IPS DF 6.9 (cell line): ENCODE measurements at regions not wholly inside any gene's neighbourhood (a gene's known extent, or its start where the extent isn't known, plus 50 kb on each side); places are given as distances from the start of the nearest gene placed in this dataset.

Source experiments
- DNase-seq: peaks from one replicate; pipeline ENCODE4 v3.0.0-alpha.2; 2013; ENCODE audit warnings: low read depth, low spot score
- H3K27ac ChIP-seq: one replicate; pipeline ENCODE4 v1.5.1; 2013; ENCODE audit warnings: low read length, control low read depth
- H3K27me3 ChIP-seq: 2 replicates; pipeline ENCODE4 v1.6.1; 2013; ENCODE audit warnings: mild to moderate bottlenecking, low read length; ENCODE audit not compliant: control insufficient read depth, insufficient read depth
- H3K36me3 ChIP-seq: 2 replicates; pipeline ENCODE4 v1.6.1; 2013; ENCODE audit warnings: low read length; ENCODE audit not compliant: control insufficient read depth, insufficient read depth
- H3K4me1 ChIP-seq: 2 replicates; pipeline ENCODE4 v1.6.1; 2013; ENCODE audit warnings: low read length; ENCODE audit not compliant: control insufficient read depth, insufficient read depth
- H3K4me3 ChIP-seq: 2 replicates; pipeline ENCODE4 v1.5.1; 2013; ENCODE audit warnings: mild to moderate bottlenecking, low read length
- H3K9me3 ChIP-seq: 2 replicates; pipeline ENCODE4 v1.6.1; 2013; ENCODE audit warnings: low read length, inconsistent platforms; ENCODE audit not compliant: control insufficient read depth, insufficient read depth
- WGBS: extraction: QIAGEN DNeasy Blood & Tissue Kit; methylation state at CpG from one replicate; pipeline ENCODE4 v1.1.7; 2013; ENCODE audit warnings: mixed read lengths, missing lambda C conversion rate; ENCODE audit not compliant: insufficient read length, insufficient coverage; 5-methylcytosine and 5-hydroxymethylcytosine counted together

DNA sequence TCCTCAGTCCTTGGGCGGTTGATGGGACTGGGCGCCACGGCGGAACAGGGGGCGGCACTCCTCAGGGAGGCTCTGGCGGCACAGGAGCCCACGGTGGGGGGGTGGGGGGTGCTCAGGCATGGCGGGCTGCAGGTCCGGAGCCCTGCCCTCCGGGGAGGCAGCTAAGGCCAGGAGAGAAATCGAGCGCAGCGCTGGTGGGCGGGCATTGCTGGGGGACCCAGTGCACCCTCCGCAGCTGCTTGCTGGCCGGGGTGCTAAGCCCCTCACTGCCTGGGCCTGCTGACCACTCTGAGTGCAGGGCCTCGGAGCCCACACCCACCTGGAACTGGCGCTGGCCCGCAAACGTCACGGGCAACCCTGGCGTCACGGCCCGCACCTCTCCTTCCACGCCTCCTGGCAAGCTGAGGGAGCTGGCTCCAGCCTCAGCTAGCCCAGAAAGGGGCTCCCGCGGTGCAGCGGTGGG is 164.9 kb upstream of the AGA start:
- no peaks in the 10 kb centered on the region for H3K4me1 ChIP-seq
- H3K9me3 ChIP-seq, result no peaks in the 10 kb centered on the region
- no peak for DNase-seq
- no peak overlapping the region for H3K4me3 ChIP-seq
- no CpG with 5 or more reads among the region's 28 CpGs for WGBS
- no peaks in the 10 kb centered on the region for H3K27me3 ChIP-seq
- peaks cover 2% of the 10 kb centered on the region; the same call in 1 of the 2 replicates for H3K36me3 ChIP-seq
- no peak overlapping the region for H3K27ac ChIP-seq

DNA sequence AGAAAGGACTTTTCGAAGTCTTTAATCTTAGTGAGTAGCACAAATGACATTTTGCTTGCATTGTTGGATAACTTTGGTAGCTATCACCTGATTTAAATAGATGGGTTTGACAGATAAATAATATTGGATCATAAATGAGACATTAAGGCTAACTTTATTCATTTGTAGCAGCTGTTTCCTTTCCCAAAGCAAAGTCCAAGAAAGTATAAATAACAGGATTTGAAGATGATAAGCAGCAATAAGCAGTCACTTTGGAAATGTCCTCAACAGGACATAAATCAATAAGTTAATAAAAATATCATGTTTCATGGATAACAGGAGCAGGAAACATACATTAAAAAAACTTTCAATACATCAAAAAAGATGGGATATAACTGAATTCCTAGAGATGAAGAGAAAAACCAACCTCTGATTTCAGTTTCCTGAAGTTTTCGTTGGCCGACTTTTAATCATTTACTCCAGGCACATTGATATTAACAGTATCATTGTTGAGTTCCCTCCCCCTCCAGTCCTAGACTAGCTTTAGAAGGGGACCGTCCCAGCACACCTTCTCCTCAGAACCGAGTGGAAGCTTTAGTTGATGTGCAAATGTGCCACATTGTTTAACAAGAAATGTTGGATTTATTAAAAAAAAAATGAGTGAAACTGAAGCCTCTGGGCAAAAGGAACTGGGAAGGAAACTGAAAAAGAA is 169.9 kb upstream of the AGA start:
- Histone ChIP-seq H3K36me3 (peaks cover 2% of the 10 kb centered on the region; the same call in 1 of the 2 replicates), H3K27me3 (no peaks in the 10 kb centered on the region), H3K9me3 (no peaks in the 10 kb centered on the region), H3K27ac (no peak overlapping the region), H3K4me1 (no peaks in the 10 kb centered on the region), H3K4me3 (no peak overlapping the region)
- no peak for DNase-seq
- WGBS, result no CpG with 5 or more reads among the region's 5 CpGs

DNA sequence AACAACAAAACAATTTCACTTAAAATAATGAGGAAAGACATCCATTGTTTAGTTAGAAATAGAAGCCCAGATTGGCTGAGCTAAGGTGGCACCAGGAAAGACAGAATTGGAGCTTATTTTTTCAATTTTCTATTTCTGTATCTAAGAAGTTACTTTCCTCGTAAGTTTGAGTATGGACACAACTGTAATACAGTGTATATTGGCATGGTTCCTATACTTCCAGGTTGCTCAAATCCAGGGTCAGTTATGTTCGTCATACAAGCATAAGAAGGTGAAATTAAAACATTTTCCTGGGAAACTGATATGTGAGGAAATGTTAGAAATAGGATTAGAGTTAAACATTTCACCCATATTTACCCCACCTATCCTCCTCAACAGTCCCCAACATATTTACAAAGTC is 170.4 kb upstream of the AGA start:
- H3K27ac ChIP-seq, result no peak overlapping the region
- no peaks in the 10 kb centered on the region for H3K4me1 ChIP-seq
- WGBS, result no CpG with 5 or more reads among the region's 2 CpGs
- DNase-seq, result no peak
- no peaks in the 10 kb centered on the region for H3K27me3 ChIP-seq
- no peak overlapping the region for H3K4me3 ChIP-seq
- H3K36me3 ChIP-seq, result no peaks in the 10 kb centered on the region
- H3K9me3 ChIP-seq, result no peaks in the 10 kb centered on the region

DNA sequence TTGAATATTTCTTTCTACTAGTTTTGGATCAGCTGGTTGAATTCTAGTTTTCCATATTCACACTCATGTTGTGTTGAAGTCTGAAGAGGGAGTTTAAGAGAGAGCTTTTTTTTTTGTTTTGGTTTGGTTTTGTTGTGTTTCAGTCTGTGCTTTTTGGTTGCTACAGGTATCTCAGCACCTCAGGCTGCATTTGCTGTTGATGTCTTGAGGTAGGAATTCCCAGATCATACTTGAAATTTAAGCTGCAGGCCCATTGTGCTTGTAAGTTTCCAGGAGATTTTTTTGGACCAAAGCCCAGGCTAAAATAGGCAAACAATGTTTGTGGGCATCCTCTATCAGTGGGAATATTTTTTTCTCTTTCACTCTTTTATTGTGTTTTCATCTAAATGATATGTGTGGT is 190.2 kb upstream of the AGA start:
- no peak for DNase-seq
- no peaks in the 10 kb centered on the region for H3K27me3 ChIP-seq
- H3K27ac ChIP-seq, result no peak overlapping the region
- no peak overlapping the region for H3K4me3 ChIP-seq
- no peaks in the 10 kb centered on the region for H3K9me3 ChIP-seq
- H3K4me1 ChIP-seq, result no peaks in the 10 kb centered on the region
- no peaks in the 10 kb centered on the region for H3K36me3 ChIP-seq

DNA sequence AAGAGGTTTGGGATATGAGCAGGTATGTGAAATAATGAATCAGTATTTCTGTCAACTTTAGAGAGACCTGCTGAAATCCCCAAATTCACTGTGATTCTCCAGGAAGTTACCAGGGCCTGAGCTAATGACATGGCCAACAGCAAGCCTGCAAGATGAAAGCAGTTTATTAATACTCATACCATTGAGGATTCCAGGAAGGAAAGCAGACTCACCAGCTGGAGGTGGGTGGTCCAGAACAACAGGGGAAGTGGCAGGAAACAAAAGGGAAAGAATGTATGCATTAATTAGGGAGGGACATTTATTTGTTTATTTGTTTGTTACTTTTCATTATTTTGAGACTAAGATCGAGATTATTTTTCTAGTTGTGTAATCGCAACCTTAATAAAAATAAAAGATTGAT is 196.6 kb upstream of the AGA start:
- DNase-seq, result no peak
- H3K27ac ChIP-seq, result no peak overlapping the region
- no CpG with 5 or more reads among the region's 2 CpGs for WGBS
- no peaks in the 10 kb centered on the region; the same call in 1 of the 2 replicates for H3K4me1 ChIP-seq
- H3K27me3 ChIP-seq, result no peaks in the 10 kb centered on the region
- H3K36me3 ChIP-seq, result no peaks in the 10 kb centered on the region
- H3K4me3 ChIP-seq, result no peak overlapping the region
- no peaks in the 10 kb centered on the region for H3K9me3 ChIP-seq

DNA sequence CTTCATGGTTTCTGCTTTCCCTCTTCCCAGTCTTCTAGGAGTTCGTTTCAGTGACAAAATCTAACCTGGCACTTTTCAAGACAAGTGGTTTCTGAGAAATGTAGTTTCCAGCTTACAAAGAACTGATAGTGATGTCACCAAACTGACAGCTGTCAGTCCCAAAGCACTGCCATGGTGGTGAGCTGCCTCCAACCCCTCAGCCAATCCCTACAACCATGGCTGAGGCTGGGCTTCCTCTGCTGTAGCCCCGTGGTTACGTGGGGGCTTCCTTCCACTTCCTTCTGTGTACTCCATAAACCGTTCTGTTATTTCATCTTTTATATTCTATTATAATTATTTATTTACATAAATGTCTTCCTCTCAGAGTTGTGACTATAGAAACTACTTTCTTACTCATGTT is 198.6 kb upstream of the AGA start:
- no CpG with 5 or more reads among the region's 4 CpGs for WGBS
- H3K27me3 ChIP-seq, result no peaks in the 10 kb centered on the region
- H3K36me3 ChIP-seq, result no peaks in the 10 kb centered on the region
- DNase-seq, result no peak
- H3K9me3 ChIP-seq, result no peaks in the 10 kb centered on the region
- no peak overlapping the region for H3K27ac ChIP-seq
- H3K4me3 ChIP-seq, result no peak overlapping the region
- H3K4me1 ChIP-seq, result no peaks in the 10 kb centered on the region; the same call in 1 of the 2 replicates

DNA sequence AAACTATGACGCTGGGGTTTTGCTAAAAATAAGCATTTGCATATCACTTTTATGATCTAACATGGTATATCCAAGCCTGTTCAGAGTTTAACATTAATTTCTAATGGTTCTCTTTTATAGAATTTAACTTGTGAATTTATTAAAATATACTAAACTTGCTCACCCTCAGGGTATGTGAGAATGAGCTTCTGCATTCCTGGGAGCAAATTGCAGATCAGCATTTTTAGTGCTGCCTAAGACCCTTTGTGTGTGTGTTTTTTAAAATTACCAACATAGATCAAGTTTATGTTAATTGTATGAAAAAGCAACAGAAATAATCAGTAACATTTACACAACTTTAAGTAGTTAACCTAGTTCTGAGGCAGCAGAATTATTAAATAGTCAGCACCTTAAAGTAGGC is 218.0 kb upstream of the AGA start:
- Histone ChIP-seq H3K4me1 (no peaks in the 10 kb centered on the region), H3K27ac (no peak overlapping the region), H3K9me3 (no peaks in the 10 kb centered on the region), H3K27me3 (no peaks in the 10 kb centered on the region), H3K36me3 (no peaks in the 10 kb centered on the region), H3K4me3 (no peak overlapping the region)
- no CpG with 5 or more reads among the region's 1 CpG for WGBS
- no peak for DNase-seq

DNA sequence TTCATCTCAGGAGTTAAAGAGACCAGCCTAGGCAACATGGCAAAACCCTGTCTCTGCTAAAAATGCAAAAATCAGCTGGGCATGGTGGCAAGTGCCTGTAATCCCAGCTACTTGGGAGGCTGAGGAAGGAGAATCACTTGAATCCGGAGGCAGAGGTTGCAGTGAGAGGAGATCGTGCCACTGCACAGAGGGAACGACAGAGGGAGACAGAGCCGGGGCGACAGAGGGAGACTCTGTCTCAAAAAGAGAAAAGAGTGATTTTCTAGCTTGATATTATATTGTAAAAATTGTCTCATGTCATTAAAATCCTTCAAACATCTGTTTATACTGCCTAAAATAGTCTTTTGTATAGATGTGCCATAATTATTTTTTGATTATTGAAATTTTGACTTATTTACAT is 225.4 kb upstream of the AGA start:
- DNase-seq, result no peak
- H3K36me3 ChIP-seq, result no peaks in the 10 kb centered on the region
- no CpG with 5 or more reads among the region's 5 CpGs for WGBS
- H3K9me3 ChIP-seq, result no peaks in the 10 kb centered on the region
- H3K27ac ChIP-seq, result no peak overlapping the region
- no peaks in the 10 kb centered on the region for H3K4me1 ChIP-seq
- no peaks in the 10 kb centered on the region for H3K27me3 ChIP-seq
- no peak overlapping the region for H3K4me3 ChIP-seq

DNA sequence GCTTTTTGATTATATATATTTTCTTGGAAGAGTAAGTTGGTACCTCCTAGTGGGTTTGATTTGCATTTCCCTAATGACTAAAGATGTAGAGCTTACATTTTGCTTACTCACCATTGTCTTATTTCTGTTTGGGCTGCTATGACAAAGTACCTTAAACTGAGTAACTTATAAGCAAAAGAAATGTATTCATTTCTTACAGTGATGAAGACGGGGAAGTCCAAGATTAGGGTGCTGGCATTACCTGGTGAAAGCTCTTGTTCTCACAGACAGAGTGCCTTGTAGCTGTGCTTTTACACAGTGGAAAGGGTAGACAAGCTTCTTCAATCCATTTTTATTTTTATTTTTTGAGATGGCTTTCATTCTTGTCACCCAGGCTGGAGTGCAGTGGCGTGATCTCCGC is 229.2 kb upstream of the AGA start:
- Histone ChIP-seq H3K4me1 (no peaks in the 10 kb centered on the region), H3K27ac (no peak overlapping the region), H3K4me3 (no peak overlapping the region), H3K36me3 (no peaks in the 10 kb centered on the region), H3K9me3 (no peaks in the 10 kb centered on the region), H3K27me3 (no peaks in the 10 kb centered on the region)
- DNase-seq, result no peak
- WGBS, result no CpG with 5 or more reads among the region's 3 CpGs

DNA sequence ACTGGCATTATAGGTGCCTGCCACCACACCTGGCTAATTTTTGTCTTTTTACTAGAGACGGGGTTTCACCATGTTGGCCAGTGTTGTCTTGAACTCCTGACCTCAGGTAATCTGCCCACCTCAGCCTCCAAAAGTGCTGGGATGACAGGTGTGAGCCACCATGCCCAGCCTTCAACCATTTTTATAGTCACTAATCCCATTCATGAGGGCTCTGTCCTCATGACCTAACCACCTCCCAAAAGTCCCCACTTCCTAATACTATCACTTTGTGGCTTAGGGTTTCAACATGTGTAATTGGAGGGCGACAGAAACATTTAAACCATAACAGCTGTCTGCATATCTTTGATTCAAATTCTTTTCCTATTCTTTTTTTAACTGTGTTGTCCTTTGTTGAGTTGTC is 229.6 kb upstream of the AGA start:
- no peak for DNase-seq
- H3K4me1 ChIP-seq, result no peaks in the 10 kb centered on the region
- no peaks in the 10 kb centered on the region for H3K27me3 ChIP-seq
- no peaks in the 10 kb centered on the region for H3K9me3 ChIP-seq
- H3K36me3 ChIP-seq, result no peaks in the 10 kb centered on the region
- H3K27ac ChIP-seq, result no peak overlapping the region
- H3K4me3 ChIP-seq, result no peak overlapping the region
- whole genome bisulfite sequencing, result no CpG with 5 or more reads among the region's 2 CpGs

DNA sequence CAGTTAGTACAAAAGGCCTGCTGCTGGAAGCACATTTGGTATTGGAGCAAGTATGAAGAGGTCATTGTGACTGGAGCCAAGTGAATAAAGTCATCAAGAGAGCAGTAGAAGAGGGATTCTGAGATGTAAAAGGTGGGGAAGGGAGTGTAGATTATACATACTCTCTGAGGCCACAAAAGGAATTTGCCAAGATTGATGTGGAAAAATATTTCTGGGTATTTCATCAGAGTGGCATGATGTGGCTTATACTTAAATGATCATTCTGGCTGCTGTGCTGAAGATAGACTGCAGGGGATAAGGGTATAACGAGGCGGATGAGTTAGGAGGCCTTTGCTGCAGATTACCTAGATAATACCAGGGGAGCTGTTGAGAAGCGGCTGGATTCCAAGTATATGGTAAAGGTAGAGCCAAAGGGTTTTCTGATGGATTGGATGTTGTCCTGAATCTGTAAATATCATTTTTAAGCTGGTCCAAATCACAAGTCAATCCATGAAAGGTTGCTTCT is 231.8 kb upstream of the AGA start:
- Histone ChIP-seq H3K9me3 (no peaks in the 10 kb centered on the region), H3K4me3 (no peak overlapping the region), H3K27ac (no peak overlapping the region), H3K36me3 (no peaks in the 10 kb centered on the region), H3K4me1 (no peaks in the 10 kb centered on the region), H3K27me3 (no peaks in the 10 kb centered on the region)
- no peak for DNase-seq
- no CpG with 5 or more reads among the region's 3 CpGs for WGBS
